ENCODE measurements at regions not wholly inside any gene's neighbourhood (a gene's known extent, or its start where the extent isn't known, plus 50 kb on each side); places are given as distances from the start of the nearest gene placed in this dataset.

GRCh38 chr5:67831048-67831447, 384.5 kb upstream of the PIK3R1 start:
- DNase-seq (ENCODE audit: low read depth): no peak
- TF ChIP-seq, protein P1, sequence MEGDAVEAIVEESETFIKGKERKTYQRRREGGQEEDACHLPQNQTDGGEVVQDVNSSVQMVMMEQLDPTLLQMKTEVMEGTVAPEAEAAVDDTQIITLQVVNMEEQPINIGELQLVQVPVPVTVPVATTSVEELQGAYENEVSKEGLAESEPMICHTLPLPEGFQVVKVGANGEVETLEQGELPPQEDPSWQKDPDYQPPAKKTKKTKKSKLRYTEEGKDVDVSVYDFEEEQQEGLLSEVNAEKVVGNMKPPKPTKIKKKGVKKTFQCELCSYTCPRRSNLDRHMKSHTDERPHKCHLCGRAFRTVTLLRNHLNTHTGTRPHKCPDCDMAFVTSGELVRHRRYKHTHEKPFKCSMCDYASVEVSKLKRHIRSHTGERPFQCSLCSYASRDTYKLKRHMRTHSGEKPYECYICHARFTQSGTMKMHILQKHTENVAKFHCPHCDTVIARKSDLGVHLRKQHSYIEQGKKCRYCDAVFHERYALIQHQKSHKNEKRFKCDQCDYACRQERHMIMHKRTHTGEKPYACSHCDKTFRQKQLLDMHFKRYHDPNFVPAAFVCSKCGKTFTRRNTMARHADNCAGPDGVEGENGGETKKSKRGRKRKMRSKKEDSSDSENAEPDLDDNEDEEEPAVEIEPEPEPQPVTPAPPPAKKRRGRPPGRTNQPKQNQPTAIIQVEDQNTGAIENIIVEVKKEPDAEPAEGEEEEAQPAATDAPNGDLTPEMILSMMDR (IDR thresholded peaks at IDR 0.05; ENCODE audit: low read depth, low read length, missing control alignments): no peak
- in situ Hi-C loops (cut with HindIII; ENCODE audit: low sequenced_read_pairs): no loop called here
- H3K4me3 ChIP-seq (ENCODE audit: low read depth, low read length): no peak overlapping the region

DNA sequence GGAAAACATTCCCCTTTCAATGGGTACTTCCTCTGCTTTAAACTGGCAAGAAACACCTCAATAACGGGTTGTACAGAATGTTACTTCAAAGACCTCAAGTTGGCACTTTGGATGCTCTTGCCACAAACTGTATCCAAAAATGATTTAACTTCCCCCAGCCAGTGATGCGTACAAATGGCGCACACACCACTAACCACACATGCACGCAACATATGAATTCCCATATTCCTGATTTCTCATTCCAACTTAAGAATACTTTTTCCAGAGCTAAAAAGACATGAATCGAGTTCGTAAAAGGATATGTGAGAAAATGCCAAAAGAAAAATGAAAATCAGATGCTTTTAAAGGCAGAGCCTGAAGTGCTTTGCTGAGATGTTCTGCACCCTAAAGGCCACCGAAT, 388.0 kb upstream of the PIK3R1 start:
- TF ChIP-seq, protein P1 (IDR thresholded peaks at IDR 0.05; ENCODE audit: low read depth, low read length, missing control alignments): no peak
- no peak overlapping the region for H3K4me3 ChIP-seq (ENCODE audit: low read depth, low read length)
- no peak for DNase-seq (ENCODE audit: low read depth)
- in situ Hi-C loops (cut with HindIII; ENCODE audit: low sequenced_read_pairs): no loop called here

DNA sequence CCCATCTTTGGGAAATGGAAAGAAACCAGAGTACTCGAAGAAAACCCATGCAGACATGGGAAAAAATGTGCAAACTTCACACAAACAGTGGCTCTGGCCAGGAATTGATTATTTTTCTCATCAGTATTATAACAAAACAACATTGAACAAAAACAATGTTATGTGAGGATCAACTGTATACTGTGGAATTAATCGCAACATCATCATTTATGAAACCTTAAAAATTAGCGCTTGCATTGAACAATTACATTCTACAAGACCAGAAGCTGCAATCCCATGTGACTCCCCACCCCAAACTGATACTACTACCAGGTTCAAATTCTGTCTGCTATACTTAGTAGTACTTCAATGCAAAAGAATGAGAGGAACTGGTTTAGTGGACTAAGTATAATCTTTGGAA, 390.7 kb upstream of the PIK3R1 start:
- in situ Hi-C loops (cut with HindIII; ENCODE audit: low sequenced_read_pairs): no loop called here
- no peak overlapping the region for H3K4me3 ChIP-seq (ENCODE audit: low read depth, low read length)
- DNase-seq (ENCODE audit: low read depth): no peak
- TF ChIP-seq, protein P1 (IDR thresholded peaks at IDR 0.05; ENCODE audit: low read depth, low read length, missing control alignments): no peak

- in situ Hi-C loops (cut with HindIII; ENCODE audit: low sequenced_read_pairs): no loop called here
- DNase-seq (ENCODE audit: low read depth): no peak
- TF ChIP-seq, protein P1 (IDR thresholded peaks at IDR 0.05; ENCODE audit: low read depth, low read length, missing control alignments): no peak
- H3K4me3 ChIP-seq (ENCODE audit: low read depth, low read length): no peak overlapping the region
Measured at GRCh38 chr5:67817652-67818051, 397.9 kb upstream of the PIK3R1 start.

GRCh38 chr5:67816456-67816855, 399.1 kb upstream of the PIK3R1 start:
- no peak overlapping the region for H3K4me3 ChIP-seq (ENCODE audit: low read depth, low read length)
- no peak for DNase-seq (ENCODE audit: low read depth)
- TF ChIP-seq, protein P1 (IDR thresholded peaks at IDR 0.05; ENCODE audit: low read depth, low read length, missing control alignments): no peak
- in situ Hi-C loops (cut with HindIII; ENCODE audit: low sequenced_read_pairs): no loop called here

DNA sequence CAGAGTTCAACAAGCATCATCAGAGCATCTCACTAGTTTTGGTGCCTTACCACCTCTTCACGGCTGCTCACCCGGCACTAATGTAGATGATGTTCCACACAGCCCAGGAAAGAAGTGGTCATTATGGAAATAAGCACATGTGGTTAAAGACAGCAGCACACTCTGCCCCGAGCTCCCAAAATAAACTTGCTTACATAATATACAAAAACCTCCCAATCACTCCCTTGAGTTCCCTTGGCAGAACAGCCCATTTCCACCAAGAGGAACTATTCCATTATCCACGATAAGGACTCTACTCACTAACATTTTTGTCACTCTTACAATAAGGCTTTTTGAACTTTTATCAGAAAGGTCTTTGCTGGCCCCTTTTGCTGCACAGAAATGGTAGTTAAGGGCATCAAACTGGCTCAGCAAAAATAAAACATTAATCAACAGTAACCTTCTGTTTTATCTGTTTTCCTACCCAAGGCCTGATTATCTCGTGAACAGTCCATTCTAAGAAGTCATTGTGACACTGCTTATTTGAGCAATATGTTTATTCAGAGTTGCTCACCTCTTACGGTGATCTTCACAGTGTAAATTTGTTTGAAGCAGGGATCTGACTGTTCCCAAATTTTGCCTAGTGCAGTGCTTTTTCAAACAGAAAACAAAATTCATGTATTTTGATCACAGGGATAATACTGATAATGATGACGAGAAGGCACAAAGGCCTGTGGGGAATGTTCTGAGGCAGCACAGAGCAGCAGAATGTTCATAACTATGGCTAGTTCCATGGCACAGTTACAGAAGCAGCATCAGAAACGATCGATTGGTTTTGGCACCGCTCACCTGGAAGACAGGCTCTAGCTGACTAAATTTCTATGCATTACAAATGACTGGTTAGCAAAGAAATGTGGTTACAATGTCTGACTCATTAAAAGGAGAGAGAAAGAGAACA, 399.8 kb upstream of the PIK3R1 start:
- peak; percentile 90 for DNase-seq (ENCODE audit: low read depth)
- TF ChIP-seq, protein P1 (IDR thresholded peaks at IDR 0.05; ENCODE audit: low read depth, low read length, missing control alignments): no peak
- H3K4me3 ChIP-seq (ENCODE audit: low read depth, low read length): no peak overlapping the region
- in situ Hi-C loops (cut with HindIII; ENCODE audit: low sequenced_read_pairs): no loop called here
